HG03108 (cell line): ENCODE measurements at regions not wholly inside any gene's neighbourhood (a gene's known extent, or its start where the extent isn't known, plus 50 kb on each side); places are given as distances from the start of the nearest gene placed in this dataset.

Experiments
- ATAC-seq: cut with Tn5 transposase; IDR thresholded peaks from one replicate; pipeline ENCODE4 v1.9.1; 2021; ENCODE audit warnings: moderate library complexity; ENCODE audit not compliant: unreplicated experiment

DNA sequence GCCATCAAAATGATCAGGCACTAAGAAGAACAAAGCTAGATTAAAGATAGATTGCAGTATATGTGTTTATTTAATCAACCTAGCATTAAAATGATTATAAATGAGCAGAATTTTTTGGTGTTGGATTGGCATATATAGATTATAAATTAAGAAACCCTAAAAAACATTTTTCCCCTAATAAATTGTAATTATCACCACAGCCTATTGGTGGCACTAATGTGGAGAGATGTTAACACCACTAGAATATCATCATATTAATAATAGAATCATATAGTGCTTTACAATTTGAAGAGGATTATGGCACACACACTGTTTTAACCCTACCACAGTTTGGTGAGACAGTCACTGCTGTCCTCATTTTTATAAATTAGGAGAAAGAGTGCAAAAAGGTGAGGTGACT is 112.4 kb upstream of the RND3 start:
- ATAC-seq = no peak

DNA sequence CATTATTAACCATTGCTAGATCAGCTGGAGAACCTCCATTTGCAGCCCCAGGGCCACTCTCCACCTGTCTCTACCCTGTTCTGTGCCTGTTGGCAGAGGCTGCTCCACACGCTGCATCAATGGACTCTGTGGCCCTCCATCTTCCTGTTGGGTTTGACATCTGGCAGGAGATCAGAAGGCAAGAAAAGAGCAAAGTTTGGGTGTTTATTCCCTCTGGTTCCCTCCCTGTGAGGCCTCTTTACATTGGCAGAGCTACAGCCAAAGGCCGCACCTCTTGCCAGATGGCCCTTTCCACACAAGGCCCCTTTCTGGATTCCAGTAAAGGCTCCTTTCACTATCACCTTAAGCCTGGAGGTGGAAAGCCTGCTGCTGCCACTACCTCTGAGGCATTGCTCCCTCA is 110.9 kb upstream of the RND3 start:
- no peak for ATAC-seq

DNA sequence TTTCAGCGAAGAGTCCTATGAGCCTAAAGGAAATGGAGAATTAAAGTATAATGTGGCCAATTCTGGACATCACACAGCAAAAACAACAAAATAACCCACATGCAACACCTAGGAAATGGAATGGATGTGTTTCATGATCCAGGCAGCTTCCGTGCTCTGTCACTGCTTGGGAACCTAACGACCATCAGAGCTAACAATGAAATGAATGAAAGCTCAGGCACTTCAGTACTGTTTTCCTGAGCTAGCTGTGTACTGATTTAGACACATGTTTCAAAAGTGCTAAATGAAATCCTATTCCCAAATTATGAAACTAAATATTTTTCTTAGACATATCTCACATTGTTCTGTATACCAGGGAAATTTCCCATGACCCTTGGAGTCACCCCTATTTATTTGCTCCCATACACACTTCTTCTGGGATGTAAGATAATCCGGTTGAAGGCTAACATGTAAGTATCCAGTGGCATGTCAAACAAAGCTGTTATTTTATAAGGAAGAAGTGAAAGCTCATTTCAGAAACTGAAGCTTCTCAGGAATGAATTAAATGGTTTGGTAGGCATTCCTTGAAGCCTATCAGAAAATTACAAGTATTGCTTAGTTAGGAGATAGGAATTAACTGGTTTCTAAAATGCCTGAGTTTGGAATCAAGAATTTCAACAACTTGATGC is 108.5 kb upstream of the RND3 start:
- ATAC-seq = no peak

DNA sequence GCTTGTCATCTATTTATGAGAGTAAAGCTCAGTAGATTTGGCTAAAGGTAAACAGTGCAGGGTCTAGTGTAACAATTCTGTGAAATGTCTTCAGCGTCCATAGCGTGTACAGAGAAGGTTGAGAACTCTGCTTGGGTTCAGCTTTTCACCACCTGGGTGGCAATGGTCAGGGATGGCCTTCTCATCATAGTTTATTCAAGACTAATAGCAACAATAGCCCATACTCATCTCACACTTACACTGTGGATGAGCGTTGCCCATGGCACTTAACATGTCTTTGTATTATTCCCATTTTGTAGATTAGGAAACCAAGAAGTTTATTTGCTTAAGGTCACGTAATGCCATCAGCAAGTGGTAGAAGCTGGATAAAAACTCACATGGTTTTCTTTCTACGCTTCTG is 106.8 kb upstream of the RND3 start:
- ATAC-seq = no peak

DNA sequence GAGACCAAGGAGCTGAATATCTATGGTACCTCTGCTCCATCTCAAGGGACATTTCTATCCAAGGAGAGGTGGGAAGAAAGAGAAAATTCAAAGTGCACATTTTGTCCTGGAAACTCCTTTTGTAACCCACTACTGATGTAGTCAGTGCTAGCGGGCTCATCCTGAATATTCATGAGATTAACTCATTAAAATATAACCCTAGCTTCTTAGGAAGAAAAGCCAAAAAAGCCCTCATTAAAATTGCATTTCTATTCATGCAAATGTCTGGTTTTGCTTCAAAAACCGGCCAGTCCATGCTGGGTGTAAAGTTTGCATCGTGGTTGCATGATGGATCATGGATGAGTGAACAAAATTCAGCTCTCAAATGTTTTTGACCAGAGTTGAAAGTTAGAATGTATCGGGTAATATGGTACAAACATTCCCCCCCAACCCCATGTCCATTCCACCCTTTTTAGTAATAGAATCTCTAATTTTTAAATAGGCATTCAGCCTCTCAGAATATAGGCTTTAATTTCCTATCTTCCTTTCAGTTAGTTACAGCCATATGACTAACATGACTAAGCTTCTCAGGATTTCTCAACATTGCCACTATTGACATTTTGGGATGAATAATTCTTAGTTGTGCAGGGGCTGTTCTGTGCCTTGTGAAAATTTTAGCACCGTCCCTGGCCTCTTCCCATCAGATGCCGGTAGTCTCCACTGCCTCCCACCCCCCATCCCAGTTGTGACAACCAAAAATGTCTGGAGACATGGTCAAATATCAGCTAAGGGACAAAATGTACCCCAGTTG is 104.2 kb upstream of the RND3 start:
- ATAC-seq = no peak

DNA sequence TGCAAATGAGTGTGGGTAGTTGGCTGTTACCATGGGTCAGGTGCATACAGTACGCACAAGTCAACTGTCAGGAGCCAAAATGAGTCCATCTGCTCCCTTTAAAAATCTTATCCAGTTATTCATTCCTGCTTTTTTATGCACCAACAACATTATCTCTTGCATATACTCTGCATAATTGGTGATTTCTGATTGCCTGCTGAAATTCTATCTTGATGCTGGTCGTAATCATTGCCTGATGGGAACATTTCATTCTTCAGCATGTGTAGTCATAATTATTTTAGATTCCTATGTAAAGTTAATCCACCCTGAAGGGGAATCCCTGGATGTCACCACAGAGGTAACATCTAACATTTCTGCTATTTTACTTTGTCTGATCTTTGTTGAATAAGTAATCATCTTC is 102.2 kb upstream of the RND3 start:
- no peak for ATAC-seq

DNA sequence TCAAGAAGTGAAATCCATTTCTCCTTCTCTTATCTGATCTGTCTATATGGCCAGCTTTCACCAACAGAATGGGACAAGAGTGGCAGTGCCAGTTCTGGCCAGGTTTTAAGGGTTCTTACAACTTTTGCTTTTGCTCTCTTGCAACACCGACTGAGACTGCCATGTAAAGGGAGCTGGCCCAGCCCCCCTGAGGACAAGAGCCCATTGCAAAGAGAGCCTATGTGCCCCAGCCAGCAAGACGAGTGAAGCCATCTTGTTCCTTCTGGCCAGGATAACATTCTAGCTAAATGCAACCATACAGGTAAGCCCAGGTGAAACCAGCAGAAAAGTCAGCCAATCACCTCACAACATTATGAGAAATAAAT is 101.0 kb upstream of the RND3 start:
- ATAC-seq = no peak

DNA sequence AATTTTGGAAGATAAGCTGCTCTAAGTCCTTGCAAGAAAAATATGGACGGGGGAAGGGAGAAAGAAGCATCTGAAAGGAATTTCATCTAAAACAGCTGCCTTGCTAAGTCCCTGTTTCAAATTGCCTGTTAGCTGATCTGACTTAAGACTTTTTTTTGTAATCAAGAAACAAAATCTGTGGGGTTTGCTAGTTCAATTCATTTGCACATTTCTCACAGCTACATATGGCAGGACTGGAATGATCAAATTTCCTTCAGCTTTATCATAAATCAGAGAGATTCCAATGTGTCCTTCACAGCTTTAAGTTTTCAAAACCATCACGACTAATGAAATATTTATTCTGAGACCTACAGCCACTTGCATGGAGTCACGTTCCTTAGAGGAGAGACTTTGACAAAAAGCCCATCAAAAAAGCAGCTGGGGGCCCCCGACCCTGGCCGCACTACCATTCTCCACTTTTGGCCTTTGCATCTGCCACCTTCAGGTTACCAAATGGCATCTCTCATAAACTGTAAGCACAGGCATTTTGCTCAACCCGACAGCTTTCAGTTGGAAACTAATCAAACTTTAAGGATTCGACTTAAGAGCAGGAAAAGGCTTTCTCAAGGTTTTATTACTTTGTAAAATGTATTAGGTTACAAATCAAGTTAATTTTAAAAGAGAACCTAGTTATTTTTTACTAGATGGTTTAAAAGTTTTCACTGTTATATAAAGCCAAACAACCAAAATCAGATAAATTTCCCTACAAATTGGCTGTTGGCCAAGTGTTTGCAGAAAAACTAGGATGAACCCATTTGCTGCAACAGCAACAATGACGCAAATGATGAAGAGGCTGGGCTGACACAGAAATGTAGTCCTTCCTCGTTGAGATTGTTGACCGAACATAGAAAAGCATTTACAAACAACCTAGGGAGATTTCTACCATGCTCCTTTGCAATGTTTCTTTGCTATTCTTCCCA is 100.4 kb upstream of the RND3 start:
- ATAC-seq = no peak

DNA sequence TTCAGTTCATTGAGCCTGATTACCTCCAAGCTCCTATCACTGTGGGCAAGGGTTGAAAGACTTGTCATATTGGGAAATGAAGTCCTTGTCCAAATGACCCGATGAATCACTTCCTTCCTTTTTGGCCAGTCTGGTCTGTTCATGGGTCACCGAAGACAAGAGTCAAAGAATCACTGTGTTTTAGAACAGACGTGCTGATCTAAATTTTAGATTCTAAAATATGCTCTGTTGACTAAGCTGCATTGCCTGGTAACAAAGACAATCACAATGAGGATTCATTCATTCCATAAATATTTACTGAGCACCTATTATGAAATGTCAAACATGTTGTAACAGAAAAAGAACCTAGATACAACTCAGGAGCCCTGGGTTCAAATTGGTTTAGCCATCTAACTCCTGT is 99.4 kb upstream of the RND3 start:
- no peak for ATAC-seq

DNA sequence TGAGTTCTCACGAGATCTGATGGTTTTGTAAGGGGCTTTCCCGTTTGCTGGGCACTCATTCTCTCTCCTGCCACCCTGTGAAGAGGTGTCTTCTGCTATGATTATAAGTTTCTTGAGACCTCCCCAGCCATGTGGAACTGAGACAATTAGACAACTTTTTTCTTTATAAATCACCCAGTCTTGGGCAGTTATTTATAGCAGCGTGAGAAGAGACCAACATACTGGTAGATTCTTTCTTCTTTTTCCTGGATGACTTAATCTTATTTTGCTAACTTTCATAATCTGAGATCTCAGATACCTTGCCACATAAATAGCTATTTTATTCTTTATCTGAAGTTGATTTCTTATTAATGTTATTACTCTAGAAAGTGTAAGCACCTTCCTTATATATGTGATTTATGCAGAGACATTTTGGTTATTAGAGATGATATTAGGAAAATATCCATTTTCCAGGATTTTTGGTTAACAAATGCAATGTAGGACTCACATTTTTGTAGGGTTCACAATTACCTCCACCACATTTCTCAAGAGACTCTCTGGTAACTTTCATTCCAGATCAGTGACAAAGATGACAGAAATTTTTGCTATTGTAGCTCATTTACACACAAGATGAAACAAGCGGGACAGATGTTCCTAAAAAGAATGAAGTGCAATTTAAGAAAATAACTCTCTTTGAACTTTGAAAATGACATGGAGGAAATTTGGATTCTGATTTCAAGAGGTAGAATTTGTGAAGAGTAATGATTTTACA is 97.9 kb upstream of the RND3 start:
- no peak for ATAC-seq

DNA sequence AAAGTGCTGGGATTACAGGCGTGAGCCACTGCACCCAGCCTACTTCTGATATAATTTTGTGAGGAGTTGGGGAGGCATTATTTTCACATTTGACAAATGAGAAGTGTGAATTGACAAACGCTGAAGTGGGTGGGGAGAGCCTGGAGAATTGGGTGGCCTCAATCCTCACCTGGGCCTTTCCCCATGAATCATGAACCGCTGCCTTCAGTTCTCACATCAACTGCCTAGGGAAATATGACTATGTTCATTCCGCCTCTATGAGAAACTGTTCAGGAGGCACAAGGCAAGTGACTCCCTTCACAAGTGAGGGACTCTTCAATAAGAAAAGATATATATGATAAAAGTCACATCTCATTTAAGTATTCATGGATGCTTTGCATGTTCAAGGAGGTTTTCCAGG is 96.6 kb upstream of the RND3 start:
- ATAC-seq = no peak

DNA sequence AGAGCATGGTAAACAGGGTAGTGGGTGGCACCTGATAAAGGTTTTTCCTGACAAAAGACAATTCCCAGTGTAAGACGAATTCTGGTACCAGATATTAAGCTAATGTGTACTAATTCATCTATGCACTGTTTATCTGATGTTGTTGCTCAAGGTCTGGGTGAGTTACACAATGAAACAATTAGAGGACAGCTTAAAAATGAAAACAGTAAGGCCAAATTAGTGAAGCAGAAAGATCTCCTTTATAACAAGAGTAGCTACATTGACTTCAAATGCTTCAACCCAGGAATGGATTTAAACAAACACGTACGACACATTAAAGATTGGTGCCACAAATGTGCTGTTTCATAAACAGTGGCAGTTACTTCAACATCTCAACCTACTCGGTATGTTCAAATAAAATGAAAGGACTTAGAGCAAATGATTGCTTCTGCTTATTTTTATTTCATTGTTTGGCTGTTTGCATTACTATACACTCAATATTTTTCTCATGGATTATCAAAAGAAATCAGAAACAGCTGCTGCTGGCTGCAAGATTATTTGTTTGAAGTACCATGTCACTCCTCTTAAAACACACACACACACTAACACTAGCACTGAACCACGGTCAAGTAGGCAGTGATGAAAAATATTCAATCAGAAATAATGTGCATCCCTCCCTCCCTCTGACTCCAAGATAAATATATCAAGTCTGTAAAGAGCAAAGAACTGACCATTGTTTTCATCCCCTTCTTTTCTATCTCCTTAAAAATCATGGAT is 94.4 kb upstream of the RND3 start:
- ATAC-seq = no peak

DNA sequence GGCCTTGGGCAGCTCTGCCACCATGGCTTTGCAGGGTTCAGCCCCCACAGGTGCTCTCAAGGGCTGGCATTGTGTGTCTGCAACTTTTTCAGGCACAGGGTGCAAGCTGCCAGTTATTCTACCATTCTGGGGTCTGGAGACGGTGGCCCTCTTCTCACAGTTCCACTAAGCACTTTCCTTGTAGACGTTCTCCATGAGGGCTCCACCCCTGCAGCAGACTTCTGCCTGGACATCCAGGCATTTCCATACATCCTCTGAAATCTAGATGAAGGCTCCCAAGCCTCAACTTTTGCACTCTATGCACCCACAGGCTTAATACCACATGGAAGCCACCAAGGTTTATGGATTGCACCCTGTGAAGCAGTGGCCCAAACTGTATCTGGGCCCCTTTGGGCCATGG is 91.0 kb upstream of the RND3 start:
- no peak for ATAC-seq

DNA sequence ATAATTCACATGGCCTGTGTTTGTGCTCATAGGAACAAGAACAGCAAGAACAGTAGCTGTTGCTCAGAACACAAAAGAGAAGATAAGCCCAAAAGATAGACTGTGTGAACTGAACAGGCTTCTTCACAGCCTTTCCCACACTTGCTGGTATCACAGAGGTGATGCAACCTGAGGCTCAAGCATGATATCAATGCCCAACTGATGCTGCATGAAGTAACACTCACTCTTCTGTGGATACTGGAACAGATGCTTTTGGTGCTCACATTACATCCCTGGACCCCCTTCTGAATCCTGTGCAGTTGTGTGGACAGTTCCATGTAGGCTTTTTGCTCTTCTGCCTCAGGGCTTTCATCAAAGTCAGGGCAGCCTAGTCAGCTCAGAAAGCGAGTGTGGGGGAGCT is 88.4 kb upstream of the RND3 start:
- no peak for ATAC-seq

DNA sequence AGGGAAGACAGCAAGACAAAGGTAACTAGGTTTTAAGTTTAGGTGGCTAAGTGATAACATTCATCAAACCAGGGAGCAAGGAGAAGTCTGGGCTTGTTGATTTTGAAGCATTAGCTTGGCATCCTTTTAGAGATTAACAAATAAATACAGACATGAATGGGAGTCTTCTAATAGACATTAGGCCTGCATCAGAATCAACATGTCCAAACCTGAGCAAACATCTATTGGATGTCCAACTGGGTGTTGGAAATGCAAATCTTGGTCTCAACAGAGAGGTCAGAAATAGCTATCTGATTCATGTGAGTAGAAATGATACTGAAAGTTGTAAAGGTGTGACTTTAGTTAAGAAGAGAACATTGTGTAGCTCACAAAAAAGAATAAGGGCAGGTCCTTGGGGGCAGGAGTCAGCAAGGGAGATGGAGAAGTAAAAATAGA is 85.5 kb upstream of the RND3 start:
- peak; percentile 84 for ATAC-seq

DNA sequence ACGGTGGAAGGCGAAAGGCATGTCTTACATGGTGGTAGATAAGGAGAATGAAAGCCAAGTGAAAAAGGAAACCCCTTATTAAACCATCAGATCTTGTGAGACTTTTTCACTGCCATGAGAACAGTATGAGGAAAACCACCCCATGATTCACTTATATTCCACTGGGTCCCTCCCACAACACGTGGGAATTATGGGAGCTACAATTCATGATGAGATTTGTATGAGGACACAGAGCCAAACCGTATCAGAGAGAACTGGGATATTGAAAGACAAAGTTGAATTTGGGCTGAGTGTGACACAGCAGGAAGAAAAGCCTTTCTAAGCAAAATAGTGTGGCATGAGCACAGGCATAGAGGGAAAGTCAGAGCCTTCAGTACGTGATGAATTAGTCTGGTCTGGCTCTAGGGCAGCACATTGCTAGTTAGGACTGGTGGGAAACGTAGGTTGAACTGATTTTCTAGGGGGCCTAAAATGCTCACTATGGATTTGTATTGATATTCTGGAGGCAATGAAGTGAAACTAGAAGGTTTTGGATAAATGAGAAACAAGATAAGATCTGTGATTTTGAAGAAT is 84.8 kb upstream of the RND3 start:
- no peak for ATAC-seq

DNA sequence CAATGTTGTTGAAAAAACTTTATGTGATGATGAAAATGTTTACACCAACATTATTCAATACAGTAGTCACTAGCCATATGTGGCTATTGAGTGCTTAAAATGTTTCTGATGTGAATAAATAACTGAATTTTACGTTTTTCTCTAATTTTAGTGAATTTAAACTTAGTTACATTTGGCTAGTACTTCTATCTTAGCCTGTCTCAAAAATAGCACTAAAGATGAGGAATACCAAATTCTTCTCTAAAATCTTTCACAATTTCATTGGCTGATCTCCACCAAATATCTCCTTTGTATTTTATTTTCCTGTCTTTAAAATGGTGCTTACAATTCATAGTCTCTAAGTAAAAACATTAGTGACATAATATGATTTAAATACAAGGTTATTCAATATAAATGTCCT is 83.7 kb upstream of the RND3 start:
- no peak for ATAC-seq

DNA sequence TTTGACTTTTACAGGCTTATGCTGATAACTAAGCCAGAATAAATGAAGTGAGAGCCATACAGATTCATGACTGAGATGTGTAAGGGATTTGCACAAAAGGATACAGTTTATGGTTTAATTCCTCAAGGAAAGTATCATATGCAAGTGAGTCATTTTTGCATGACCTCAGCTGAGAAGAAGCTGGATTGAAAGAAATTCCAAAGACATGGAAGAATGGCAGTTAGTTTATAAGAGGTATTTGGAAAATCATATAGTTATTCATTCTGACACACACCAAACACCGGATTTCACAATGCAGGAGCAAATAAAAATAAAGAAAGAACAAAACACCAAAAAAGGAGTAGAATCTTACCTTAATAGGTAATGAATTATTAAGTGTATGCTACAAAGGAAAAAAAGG is 83.2 kb upstream of the RND3 start:
- no peak for ATAC-seq

DNA sequence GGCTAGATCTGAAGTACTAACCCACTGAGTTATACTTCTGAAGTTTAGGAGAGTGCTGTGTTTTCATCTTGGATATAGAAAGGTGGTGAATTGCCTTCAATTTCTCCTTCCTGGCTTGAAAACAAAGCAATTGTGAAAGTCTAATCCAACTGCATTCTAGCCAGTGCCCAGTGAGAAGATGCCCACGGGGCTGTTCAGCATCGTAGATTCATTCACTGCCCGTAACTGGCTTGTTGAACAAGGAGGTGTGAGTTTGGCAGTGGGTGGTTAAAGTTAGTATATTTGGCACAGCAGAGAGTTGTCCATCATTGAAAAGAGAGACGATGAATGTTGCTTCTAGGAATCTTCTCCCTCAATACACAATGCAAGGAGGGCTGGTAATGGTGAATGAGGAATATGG is 82.3 kb upstream of the RND3 start:
- ATAC-seq = no peak

DNA sequence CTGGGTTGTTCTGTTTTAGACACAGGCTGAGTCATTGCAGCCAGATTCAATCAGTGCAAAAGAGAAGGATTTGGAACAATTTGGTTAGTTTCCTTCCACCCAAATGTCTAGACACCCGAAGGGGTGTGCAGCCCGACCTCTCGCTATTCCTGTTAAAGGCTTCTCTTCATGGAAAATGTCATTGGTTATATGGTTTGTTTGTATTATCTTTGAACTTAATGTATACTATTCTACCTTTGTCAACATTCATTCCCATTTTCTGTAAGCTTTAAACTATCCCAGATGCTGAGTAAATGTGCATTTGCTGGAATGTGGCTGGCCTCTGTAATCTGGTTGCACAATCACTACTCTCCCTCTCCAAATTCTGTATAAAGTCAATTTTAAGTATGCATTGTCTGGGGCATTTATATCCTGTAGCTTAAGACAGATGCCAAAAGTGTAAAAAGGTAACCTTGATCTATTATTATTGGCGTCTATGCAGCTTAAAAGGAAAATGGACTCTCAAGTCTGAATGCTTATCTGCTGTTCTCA is 80.4 kb upstream of the RND3 start:
- no peak for ATAC-seq
